ENCODE measurements at regions not wholly inside any gene's neighbourhood (a gene's known extent, or its start where the extent isn't known, plus 50 kb on each side); places are given as distances from the start of the nearest gene placed in this dataset.

- no peak for DNase-seq (ENCODE audit: low spot score)
These were observed 55.4 kb upstream of the LMO4 start for GRCh38 chr1:87273291-87273690.

- DNase-seq (ENCODE audit: low spot score) = no peak
These were observed 53.8 kb upstream of the LMO4 start for GRCh38 chr1:87274851-87275250.

- no peak for DNase-seq (ENCODE audit: low spot score)
These were observed 49.7 kb upstream of the LMO4 start for GRCh38 chr1:87278825-87279535.

Data from mucosa of gallbladder (tissue), 1 donor.